ENCODE measurements at regions not wholly inside any gene's neighbourhood (a gene's known extent, or its start where the extent isn't known, plus 50 kb on each side); places are given as distances from the start of the nearest gene placed in this dataset.

DNA sequence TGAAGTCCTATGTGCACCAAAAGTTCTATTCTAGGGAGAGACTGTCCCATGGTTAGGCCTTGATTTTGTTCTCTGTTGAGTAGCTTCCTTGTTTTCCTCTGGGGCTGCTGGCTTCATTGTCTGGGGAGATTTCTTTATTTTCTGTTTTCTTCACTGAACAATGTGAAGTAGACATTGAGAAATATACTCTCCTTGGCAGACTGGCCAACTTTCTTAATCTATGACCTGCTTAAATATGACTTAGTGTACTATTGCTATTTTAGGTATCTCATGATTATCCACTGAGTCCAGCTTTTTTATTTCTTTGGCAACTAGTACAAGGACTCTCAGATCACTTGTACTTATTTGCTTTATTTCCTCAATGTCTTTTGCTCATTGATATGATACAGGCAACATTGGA, 1594.6 kb downstream of the ARAP2 start:
- H3K27ac Mint-ChIP-seq (ENCODE audit: unreplicated experiment): no peak overlapping the region
- POLR2A ChIA-PET: interaction anchor here (0.8 kb wide), 1 partner anchor 8 kb away, joined by 3 read pairs; no protein-coding TSS in a partner anchor
- CTCF ChIA-PET: no interaction called here

GRCh38 chr4:34664051-34664450, 1580.3 kb downstream of the ARAP2 start:
- no peaks in the 10 kb centered on the region for H3K36me3 Mint-ChIP-seq (ENCODE audit: insufficient read depth, unreplicated experiment)
- BruUV-seq (replicated peaks): no TSS peak
- Histone ChIP-seq H3K27me3 (replicated peaks; ENCODE audit: control insufficient read depth, insufficient read depth, low read length) (no peaks in the 10 kb centered on the region), H3K9me3 (no peaks in the 10 kb centered on the region), H3K4me3 (ENCODE audit: low read depth, low read length) (no peak overlapping the region), H3K36me3 (ENCODE audit: control insufficient read depth, insufficient read depth, low read length) (no peaks in the 10 kb centered on the region), H3K4me1 (no peaks in the 10 kb centered on the region)
- ChIA-PET CTCF (no interaction called here), POLR2A (no interaction called here)
- no peaks in the 10 kb centered on the region for H3K4me1 Mint-ChIP-seq (ENCODE audit: low read depth, unreplicated experiment)
- TF ChIP-seq, protein P1, sequence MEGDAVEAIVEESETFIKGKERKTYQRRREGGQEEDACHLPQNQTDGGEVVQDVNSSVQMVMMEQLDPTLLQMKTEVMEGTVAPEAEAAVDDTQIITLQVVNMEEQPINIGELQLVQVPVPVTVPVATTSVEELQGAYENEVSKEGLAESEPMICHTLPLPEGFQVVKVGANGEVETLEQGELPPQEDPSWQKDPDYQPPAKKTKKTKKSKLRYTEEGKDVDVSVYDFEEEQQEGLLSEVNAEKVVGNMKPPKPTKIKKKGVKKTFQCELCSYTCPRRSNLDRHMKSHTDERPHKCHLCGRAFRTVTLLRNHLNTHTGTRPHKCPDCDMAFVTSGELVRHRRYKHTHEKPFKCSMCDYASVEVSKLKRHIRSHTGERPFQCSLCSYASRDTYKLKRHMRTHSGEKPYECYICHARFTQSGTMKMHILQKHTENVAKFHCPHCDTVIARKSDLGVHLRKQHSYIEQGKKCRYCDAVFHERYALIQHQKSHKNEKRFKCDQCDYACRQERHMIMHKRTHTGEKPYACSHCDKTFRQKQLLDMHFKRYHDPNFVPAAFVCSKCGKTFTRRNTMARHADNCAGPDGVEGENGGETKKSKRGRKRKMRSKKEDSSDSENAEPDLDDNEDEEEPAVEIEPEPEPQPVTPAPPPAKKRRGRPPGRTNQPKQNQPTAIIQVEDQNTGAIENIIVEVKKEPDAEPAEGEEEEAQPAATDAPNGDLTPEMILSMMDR (IDR thresholded peaks at IDR 0.05; ENCODE audit: insufficient read depth in 1 of 2, low read depth in 1 of 2, low read length in 1 of 2, severe bottlenecking in 1 of 2, unreplicated experiment in 1 of 2): no peak
- no peaks in the 10 kb centered on the region for H3K9me3 Mint-ChIP-seq (ENCODE audit: unreplicated experiment)
- H3K27me3 Mint-ChIP-seq (ENCODE audit: insufficient read depth, unreplicated experiment): peaks cover 5% of the 10 kb centered on the region
- DNase-seq: no peak
- intact Hi-C loops (cut with micrococcal nuclease; ENCODE audit: unreplicated experiment): no loop called here
- H3K4me3 Mint-ChIP-seq (ENCODE audit: unreplicated experiment): no peak overlapping the region
- H3K27ac Mint-ChIP-seq (ENCODE audit: unreplicated experiment): no peak overlapping the region

More for the DNA sequence above, 1594.6 kb downstream of the ARAP2 start:
- Mint-ChIP-seq H3K4me1 (ENCODE audit: low read depth, unreplicated experiment) (no peaks in the 10 kb centered on the region), H3K27me3 (ENCODE audit: insufficient read depth, unreplicated experiment) (no peaks in the 10 kb centered on the region), H3K36me3 (ENCODE audit: insufficient read depth, unreplicated experiment) (no peaks in the 10 kb centered on the region), H3K4me3 (ENCODE audit: unreplicated experiment) (no peak overlapping the region), H3K9me3 (ENCODE audit: unreplicated experiment) (no peaks in the 10 kb centered on the region)
- no peaks in the 10 kb centered on the region for H3K9me3 ChIP-seq
- intact Hi-C loops (cut with micrococcal nuclease; ENCODE audit: unreplicated experiment): no loop called here
- no peaks in the 10 kb centered on the region for H3K36me3 ChIP-seq (ENCODE audit: control insufficient read depth, insufficient read depth, low read length)
- no peaks in the 10 kb centered on the region for H3K27me3 ChIP-seq (replicated peaks; ENCODE audit: control insufficient read depth, insufficient read depth, low read length)
- no peak overlapping the region for H3K4me3 ChIP-seq (ENCODE audit: low read depth, low read length)
- no peak for DNase-seq
- BruUV-seq (replicated peaks): no TSS peak
- TF ChIP-seq, protein P1 (IDR thresholded peaks at IDR 0.05; ENCODE audit: insufficient read depth in 1 of 2, low read depth in 1 of 2, low read length in 1 of 2, severe bottlenecking in 1 of 2, unreplicated experiment in 1 of 2): no peak
- no peaks in the 10 kb centered on the region for H3K4me1 ChIP-seq

DNA sequence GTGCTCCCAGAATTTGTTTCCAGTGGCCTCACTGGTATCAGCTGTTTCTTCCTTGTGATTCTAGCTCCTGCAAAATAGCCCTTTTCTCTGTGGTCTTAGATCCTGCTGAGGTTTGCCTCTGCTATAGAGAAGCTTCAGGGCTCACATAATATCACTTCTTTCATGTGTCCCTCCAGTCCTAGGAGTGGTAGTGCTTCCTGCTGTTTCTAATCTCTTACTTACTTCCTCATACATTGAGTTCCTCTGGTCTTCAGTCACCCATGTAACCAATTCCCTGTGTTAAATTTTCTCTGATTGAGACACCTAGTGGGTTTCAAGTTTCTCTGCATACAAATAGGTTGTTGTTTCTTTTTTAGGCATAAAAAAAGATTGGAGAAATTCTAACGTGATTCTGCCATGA, 1567.9 kb downstream of the ARAP2 start:
- no peaks in the 10 kb centered on the region for H3K9me3 Mint-ChIP-seq (ENCODE audit: unreplicated experiment)
- H3K4me3 Mint-ChIP-seq (ENCODE audit: unreplicated experiment): no peak overlapping the region
- no peaks in the 10 kb centered on the region for H3K36me3 ChIP-seq (ENCODE audit: control insufficient read depth, insufficient read depth, low read length)
- TF ChIP-seq, protein P1 (IDR thresholded peaks at IDR 0.05; ENCODE audit: insufficient read depth in 1 of 2, low read depth in 1 of 2, low read length in 1 of 2, severe bottlenecking in 1 of 2, unreplicated experiment in 1 of 2): no peak
- H3K27me3 ChIP-seq (replicated peaks; ENCODE audit: control insufficient read depth, insufficient read depth, low read length): no peaks in the 10 kb centered on the region
- intact Hi-C loops (cut with micrococcal nuclease; ENCODE audit: unreplicated experiment): no loop called here
- no peaks in the 10 kb centered on the region for H3K9me3 ChIP-seq
- peaks cover 3% of the 10 kb centered on the region for H3K27me3 Mint-ChIP-seq (ENCODE audit: insufficient read depth, unreplicated experiment)
- BruUV-seq (replicated peaks): no TSS peak
- no peaks in the 10 kb centered on the region for H3K4me1 Mint-ChIP-seq (ENCODE audit: low read depth, unreplicated experiment)
- H3K27ac Mint-ChIP-seq (ENCODE audit: unreplicated experiment): no peak overlapping the region
- POLR2A ChIA-PET: no interaction called here
- no peaks in the 10 kb centered on the region for H3K36me3 Mint-ChIP-seq (ENCODE audit: insufficient read depth, unreplicated experiment)
- CTCF ChIA-PET: no interaction called here
- no peak for DNase-seq
- H3K4me3 ChIP-seq (ENCODE audit: low read depth, low read length): no peak overlapping the region
- no peaks in the 10 kb centered on the region for H3K4me1 ChIP-seq

Data from Caco-2 (cell line).